ENCODE measurements at regions not wholly inside any gene's neighbourhood (a gene's known extent, or its start where the extent isn't known, plus 50 kb on each side); places are given as distances from the start of the nearest gene placed in this dataset.

GRCh38 chr7:46589286-46589685 lies 668.2 kb upstream of the IGFBP3 start:
- WGBS (ENCODE audit: insufficient coverage, insufficient replicate concordance, low lambda C conversion rate, missing lambda C conversion rate) = 24% methylated on average over 5 of the region's 5 CpGs
- Histone ChIP-seq H3K9ac (ENCODE audit: control insufficient read depth, insufficient read depth, low read length) (no peak overlapping the region), H3K79me2 (ENCODE audit: control insufficient read depth, insufficient read depth, low read length) (no peaks in the 10 kb centered on the region), H3K36me3 (ENCODE audit: control insufficient read depth in 2 of 2, insufficient read depth in 2 of 2, low read length in 1 of 2) (no peaks in the 10 kb centered on the region), H3K27ac (ENCODE audit: control insufficient read depth, insufficient read depth) (no peak overlapping the region), H3K27me3 (replicated peaks in 1 of 2; ENCODE audit: control insufficient read depth in 2 of 2, insufficient read depth in 2 of 2, low read length in 1 of 2) (no peaks in the 10 kb centered on the region), H3K4me2 (ENCODE audit: control insufficient read depth, insufficient read depth) (no peak overlapping the region), H3K9me3 (replicated peaks; ENCODE audit: control insufficient read depth, insufficient read depth, low read length) (no peaks in the 10 kb centered on the region), H4K20me1 (ENCODE audit: control insufficient read depth, insufficient read depth) (no peaks in the 10 kb centered on the region), H3K4me3 (no peak overlapping the region), H3K4me1 (ENCODE audit: control insufficient read depth, insufficient read depth, low read length) (no peaks in the 10 kb centered on the region), H2AFZ (ENCODE audit: control insufficient read depth, low read depth, low read length) (no peak overlapping the region)
- POLR2A ChIA-PET = no interaction called here
- TF ChIP-seq IKZF2 (IDR thresholded peaks at IDR 0.05) = no peak
- TF ChIP-seq CHD2 (IDR thresholded peaks at IDR 0.05; ENCODE audit: borderline replicate concordance, low read depth, low read length) = no peak
- no peak for TF ChIP-seq CBX3 (IDR thresholded peaks at IDR 0.05; ENCODE audit: borderline replicate concordance, low read depth)
- no peak for TF ChIP-seq STAT3 (IDR thresholded peaks at IDR 0.05; ENCODE audit: low read depth, low read length)
- TF ChIP-seq HDAC6 (IDR thresholded peaks at IDR 0.05; ENCODE audit: unreplicated experiment) = no peak
- TF ChIP-seq SREBF2 (IDR thresholded peaks at IDR 0.05; ENCODE audit: low read length) = no peak
- no peak for TF ChIP-seq KAT2A (conservative IDR thresholded peaks at IDR 0.05; ENCODE audit: control insufficient read depth, low read depth, low read length)
- no peak for TF ChIP-seq IKZF1 (conservative IDR thresholded peaks at IDR 0.05)
- no peak for TF ChIP-seq FOXK2 (IDR thresholded peaks at IDR 0.05)
- no peak for TF ChIP-seq TARDBP (IDR thresholded peaks at IDR 0.05; ENCODE audit: borderline replicate concordance)
- no peak for TF ChIP-seq CEBPB (IDR thresholded peaks at IDR 0.05; ENCODE audit: borderline replicate concordance in 1 of 2, low read depth in 2 of 2, low read length in 2 of 2)
- no peak for TF ChIP-seq MYB (IDR thresholded peaks at IDR 0.05; ENCODE audit: borderline replicate concordance, low read depth, low read length)
- TF ChIP-seq HCFC1 (IDR thresholded peaks at IDR 0.05; ENCODE audit: low read length) = no peak
- TF ChIP-seq ZBTB11 (CRISPR knock-in tag; IDR thresholded peaks at IDR 0.05) = no peak
- no peak for DNase-seq (ENCODE audit: low read depth, low spot score)
- CTCF ChIA-PET = interaction anchor here (1.2 kb wide), 1 partner anchor 25 kb away, joined by 3 read pairs; no protein-coding TSS in a partner anchor
- SMC1A ChIA-PET (ENCODE audit: uncharacterized antibody, unreplicated experiment) = interaction anchor here (0.7 to 1.0 kb wide), 3 partner anchors 15 to 101 kb away, joined by 3 to 4 read pairs (median 3); no protein-coding TSS in a partner anchor
- intact Hi-C loops (cut with micrococcal nuclease; ENCODE audit: unreplicated experiment) (no loop called here), in situ Hi-C loops (cut with MboI) (no loop called here)
- RAD21 ChIA-PET (ENCODE audit: unreplicated experiment) = no interaction called here
- BruUV-seq (replicated peaks) = no TSS peak
- no peak for FAIRE-seq
- no peak for ATAC-seq
